ENCODE measurements at regions not wholly inside any gene's neighbourhood (a gene's known extent, or its start where the extent isn't known, plus 50 kb on each side); places are given as distances from the start of the nearest gene placed in this dataset.
"Not testable (repeated sequence)": the region's sequence is repeated elsewhere in the genome, so short reads cannot be mapped to it uniquely, and the experiment has no call there.

- no peak for DNase-seq (ENCODE audit: low read depth, low spot score)
- in situ Hi-C loops (cut with HindIII; ENCODE audit: low pct_unique_long_range_greater_than_20kb, low sequenced_read_pairs), result no loop called here
These were observed 752.1 kb upstream of the PCDH20 start for GRCh38 chr13:62167650-62168172.

- no peak for DNase-seq (ENCODE audit: low read depth, low spot score)
- in situ Hi-C loops (cut with HindIII; ENCODE audit: low pct_unique_long_range_greater_than_20kb, low sequenced_read_pairs), result no loop called here
These were observed 747.2 kb upstream of the PCDH20 start for GRCh38 chr13:62162860-62163259.

GRCh38 chr13:62158520-62158919, 742.9 kb upstream of the PCDH20 start:
- DNase-seq (ENCODE audit: low read depth, low spot score), result no peak
- in situ Hi-C loops (cut with HindIII; ENCODE audit: low pct_unique_long_range_greater_than_20kb, low sequenced_read_pairs), result no loop called here

- in situ Hi-C loops (cut with HindIII; ENCODE audit: low pct_unique_long_range_greater_than_20kb, low sequenced_read_pairs); DNase-seq (ENCODE audit: low read depth, low spot score): not testable (repeated sequence)
These were observed 736.1 kb upstream of the PCDH20 start for GRCh38 chr13:62151724-62152123.

- in situ Hi-C loops (cut with HindIII; ENCODE audit: low pct_unique_long_range_greater_than_20kb, low sequenced_read_pairs), result no loop called here
- no peak for DNase-seq (ENCODE audit: low read depth, low spot score)
These were observed 726.4 kb upstream of the PCDH20 start for GRCh38 chr13:62142048-62142447.

GRCh38 chr13:62139597-62139996, 723.9 kb upstream of the PCDH20 start:
- in situ Hi-C loops (cut with HindIII; ENCODE audit: low pct_unique_long_range_greater_than_20kb, low sequenced_read_pairs), result no loop called here

GRCh38 chr13:62137629-62138405, 722.2 kb upstream of the PCDH20 start:
- in situ Hi-C loops (cut with HindIII; ENCODE audit: low pct_unique_long_range_greater_than_20kb, low sequenced_read_pairs), result no loop called here
- peak; percentile 5 for DNase-seq (ENCODE audit: low read depth, low spot score)

More at GRCh38 chr13:62139597-62139996, 723.9 kb upstream of the PCDH20 start:
- no peak for DNase-seq (ENCODE audit: low read depth, low spot score)

GRCh38 chr13:62131604-62132003, 716.0 kb upstream of the PCDH20 start:
- in situ Hi-C loops (cut with HindIII; ENCODE audit: low pct_unique_long_range_greater_than_20kb, low sequenced_read_pairs), result no loop called here
- DNase-seq (ENCODE audit: low read depth, low spot score), result no peak

- no peak for DNase-seq (ENCODE audit: low read depth, low spot score)
- in situ Hi-C loops (cut with HindIII; ENCODE audit: low pct_unique_long_range_greater_than_20kb, low sequenced_read_pairs), result no loop called here
These were observed 714.7 kb upstream of the PCDH20 start for GRCh38 chr13:62130062-62130970.

GRCh38 chr13:62129000-62129551, 713.4 kb upstream of the PCDH20 start:
- no peak for DNase-seq (ENCODE audit: low read depth, low spot score)
- in situ Hi-C loops (cut with HindIII; ENCODE audit: low pct_unique_long_range_greater_than_20kb, low sequenced_read_pairs), result no loop called here

- DNase-seq (ENCODE audit: low read depth, low spot score), result no peak
- in situ Hi-C loops (cut with HindIII; ENCODE audit: low pct_unique_long_range_greater_than_20kb, low sequenced_read_pairs), result no loop called here
These were observed 710.8 kb upstream of the PCDH20 start for GRCh38 chr13:62126400-62126799.

GRCh38 chr13:62125451-62125850, 709.8 kb upstream of the PCDH20 start:
- no peak for DNase-seq (ENCODE audit: low read depth, low spot score)
- in situ Hi-C loops (cut with HindIII; ENCODE audit: low pct_unique_long_range_greater_than_20kb, low sequenced_read_pairs), result no loop called here

GRCh38 chr13:62123409-62123808, 707.8 kb upstream of the PCDH20 start:
- in situ Hi-C loops (cut with HindIII; ENCODE audit: low pct_unique_long_range_greater_than_20kb, low sequenced_read_pairs), result no loop called here
- DNase-seq (ENCODE audit: low read depth, low spot score), result no peak

GRCh38 chr13:62122434-62122833, 706.8 kb upstream of the PCDH20 start:
- in situ Hi-C loops (cut with HindIII; ENCODE audit: low pct_unique_long_range_greater_than_20kb, low sequenced_read_pairs), result no loop called here

GRCh38 chr13:62119739-62120700, 704.4 kb upstream of the PCDH20 start:
- DNase-seq (ENCODE audit: low read depth, low spot score), result peak; percentile 53
- in situ Hi-C loops (cut with HindIII; ENCODE audit: low pct_unique_long_range_greater_than_20kb, low sequenced_read_pairs), result no loop called here

More at GRCh38 chr13:62122434-62122833, 706.8 kb upstream of the PCDH20 start:
- DNase-seq (ENCODE audit: low read depth, low spot score), result no peak

GRCh38 chr13:62115831-62116230, 700.2 kb upstream of the PCDH20 start:
- DNase-seq (ENCODE audit: low read depth, low spot score), result no peak
- in situ Hi-C loops (cut with HindIII; ENCODE audit: low pct_unique_long_range_greater_than_20kb, low sequenced_read_pairs), result no loop called here

- in situ Hi-C loops (cut with HindIII; ENCODE audit: low pct_unique_long_range_greater_than_20kb, low sequenced_read_pairs), result no loop called here
- no peak for DNase-seq (ENCODE audit: low read depth, low spot score)
These were observed 697.5 kb upstream of the PCDH20 start for GRCh38 chr13:62113179-62113578.

All from SK-MEL-5 (cell line).